ENCODE measurements at regions not wholly inside any gene's neighbourhood (a gene's known extent, or its start where the extent isn't known, plus 50 kb on each side); places are given as distances from the start of the nearest gene placed in this dataset.
"Not testable (repeated sequence)": the region's sequence is repeated elsewhere in the genome, so short reads cannot be mapped to it uniquely, and the experiment has no call there.

DNA sequence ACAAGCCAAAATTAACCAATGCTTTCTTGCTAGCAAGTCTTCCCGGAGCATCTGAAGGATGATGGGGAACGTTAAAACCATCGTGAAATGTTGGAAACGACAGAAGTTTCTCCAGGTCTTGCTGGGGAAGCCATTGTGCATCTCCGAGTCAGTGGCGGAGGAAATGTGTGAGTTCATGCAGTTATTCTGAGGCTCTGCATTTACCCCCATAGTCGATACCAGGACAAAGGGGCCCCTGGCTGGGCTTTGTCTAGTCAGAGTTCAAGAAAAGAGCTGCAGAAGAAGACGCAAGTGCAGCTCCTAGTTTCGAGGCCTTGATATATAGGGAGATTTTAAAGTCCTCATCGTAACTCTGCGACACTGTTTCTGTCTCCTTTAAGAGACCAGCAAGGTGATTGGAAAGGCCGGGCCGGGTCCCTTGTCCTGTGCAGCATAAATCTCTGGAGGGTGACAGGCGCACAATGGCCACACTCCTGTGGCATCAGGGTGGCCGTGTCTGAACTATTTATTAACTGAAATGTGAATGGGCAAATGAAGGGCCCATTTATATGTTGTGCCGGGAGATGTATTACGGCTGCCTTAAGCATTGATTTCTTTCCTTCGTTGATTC is 172.0 kb downstream of the TEX29 start:
- Histone ChIP-seq H3K9me3 (ENCODE audit: control insufficient read depth, low read depth, low read length) (no peaks in the 10 kb centered on the region), H3K4me3 (ENCODE audit: low read length) (no peak overlapping the region), H3K27ac (ENCODE audit: low read length) (no peak overlapping the region), H3K9ac (ENCODE audit: low read length) (no peak overlapping the region), H3K27me3 (ENCODE audit: control insufficient read depth, insufficient read depth, low read length) (no peaks in the 10 kb centered on the region), H3K36me3 (ENCODE audit: control insufficient read depth, low read depth, low read length) (no peaks in the 10 kb centered on the region), H3K4me1 (ENCODE audit: control insufficient read depth, low read depth, low read length) (no peaks in the 10 kb centered on the region)

DNA sequence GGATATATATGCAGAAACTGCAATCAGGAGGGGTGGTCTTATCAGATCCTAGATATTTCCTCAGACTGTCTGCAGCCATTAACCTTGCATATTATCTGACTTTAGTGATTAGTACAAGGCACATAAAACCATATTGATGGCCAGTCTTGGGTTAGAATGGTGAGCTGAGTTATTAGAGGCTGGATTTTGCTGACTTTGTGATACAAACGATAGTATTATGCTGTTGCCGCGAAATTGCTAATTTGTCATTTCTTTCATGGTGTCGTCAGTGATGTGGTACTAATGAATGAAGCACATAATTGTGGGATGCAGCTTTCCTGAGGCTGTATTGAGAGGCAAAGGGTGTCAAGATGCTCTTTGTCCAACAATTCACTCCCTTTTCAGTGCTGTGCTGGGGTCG is 172.5 kb downstream of the TEX29 start:
- Histone ChIP-seq H3K9ac (ENCODE audit: low read length) (no peak overlapping the region), H3K4me3 (ENCODE audit: low read length) (no peak overlapping the region), H3K27ac (ENCODE audit: low read length) (no peak overlapping the region), H3K9me3 (ENCODE audit: control insufficient read depth, low read depth, low read length) (no peaks in the 10 kb centered on the region), H3K4me1 (ENCODE audit: control insufficient read depth, low read depth, low read length) (no peaks in the 10 kb centered on the region), H3K36me3 (ENCODE audit: control insufficient read depth, low read depth, low read length) (no peaks in the 10 kb centered on the region), H3K27me3 (ENCODE audit: control insufficient read depth, insufficient read depth, low read length) (no peaks in the 10 kb centered on the region)

DNA sequence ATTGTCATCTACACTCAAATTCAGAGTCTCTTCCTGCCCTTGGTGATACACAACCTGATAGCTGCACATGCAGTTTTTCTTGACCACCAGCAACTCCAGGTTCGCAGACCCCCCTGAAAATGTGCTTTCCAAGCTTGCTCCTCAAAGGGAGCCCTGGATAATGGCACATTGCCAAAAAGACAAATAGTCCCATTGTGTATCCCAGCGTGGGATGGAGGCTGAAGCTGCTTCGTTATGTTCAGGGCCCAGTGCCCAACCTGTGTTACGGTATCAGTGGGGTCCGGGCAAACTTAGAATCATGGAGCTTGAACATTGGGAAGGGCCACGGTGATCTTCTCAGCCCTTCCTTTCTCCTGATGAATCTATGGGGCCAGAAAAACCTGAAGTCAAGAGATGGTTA is 173.0 kb downstream of the TEX29 start:
- Histone ChIP-seq H3K36me3 (ENCODE audit: control insufficient read depth, low read depth, low read length) (no peaks in the 10 kb centered on the region), H3K9ac (ENCODE audit: low read length) (no peak overlapping the region), H3K4me3 (ENCODE audit: low read length) (no peak overlapping the region), H3K27ac (ENCODE audit: low read length) (no peak overlapping the region), H3K27me3 (ENCODE audit: control insufficient read depth, insufficient read depth, low read length) (no peaks in the 10 kb centered on the region), H3K4me1 (ENCODE audit: control insufficient read depth, low read depth, low read length) (no peaks in the 10 kb centered on the region), H3K9me3 (ENCODE audit: control insufficient read depth, low read depth, low read length) (no peaks in the 10 kb centered on the region)

DNA sequence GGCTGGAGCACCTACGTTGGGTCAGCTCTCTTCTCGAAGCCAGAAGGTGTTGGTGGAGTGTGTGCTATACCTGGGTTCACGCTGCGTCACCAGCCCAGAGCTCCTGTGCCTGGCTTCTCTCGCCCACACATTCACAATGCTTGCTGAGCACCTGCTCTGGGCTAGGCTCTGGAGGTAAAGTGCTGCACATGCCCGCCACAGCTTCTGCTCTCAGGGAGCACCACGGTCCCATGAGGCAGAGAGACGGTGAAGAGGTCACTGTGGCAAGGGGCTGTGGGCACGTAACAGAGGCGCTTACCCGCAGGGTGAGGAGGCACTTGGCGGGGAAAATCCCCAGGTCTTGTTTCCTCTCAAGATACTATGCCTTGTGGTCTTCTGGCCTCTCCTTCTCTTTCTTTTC is 174.2 kb downstream of the TEX29 start:
- no peak overlapping the region for H3K27ac ChIP-seq (ENCODE audit: low read length)
- H3K9ac ChIP-seq (ENCODE audit: low read length), result no peak overlapping the region
- no peaks in the 10 kb centered on the region for H3K27me3 ChIP-seq (ENCODE audit: control insufficient read depth, insufficient read depth, low read length)
- no peaks in the 10 kb centered on the region for H3K36me3 ChIP-seq (ENCODE audit: control insufficient read depth, low read depth, low read length)
- H3K9me3 ChIP-seq (ENCODE audit: control insufficient read depth, low read depth, low read length), result no peaks in the 10 kb centered on the region
- no peak overlapping the region for H3K4me3 ChIP-seq (ENCODE audit: low read length)
- no peaks in the 10 kb centered on the region for H3K4me1 ChIP-seq (ENCODE audit: control insufficient read depth, low read depth, low read length)

DNA sequence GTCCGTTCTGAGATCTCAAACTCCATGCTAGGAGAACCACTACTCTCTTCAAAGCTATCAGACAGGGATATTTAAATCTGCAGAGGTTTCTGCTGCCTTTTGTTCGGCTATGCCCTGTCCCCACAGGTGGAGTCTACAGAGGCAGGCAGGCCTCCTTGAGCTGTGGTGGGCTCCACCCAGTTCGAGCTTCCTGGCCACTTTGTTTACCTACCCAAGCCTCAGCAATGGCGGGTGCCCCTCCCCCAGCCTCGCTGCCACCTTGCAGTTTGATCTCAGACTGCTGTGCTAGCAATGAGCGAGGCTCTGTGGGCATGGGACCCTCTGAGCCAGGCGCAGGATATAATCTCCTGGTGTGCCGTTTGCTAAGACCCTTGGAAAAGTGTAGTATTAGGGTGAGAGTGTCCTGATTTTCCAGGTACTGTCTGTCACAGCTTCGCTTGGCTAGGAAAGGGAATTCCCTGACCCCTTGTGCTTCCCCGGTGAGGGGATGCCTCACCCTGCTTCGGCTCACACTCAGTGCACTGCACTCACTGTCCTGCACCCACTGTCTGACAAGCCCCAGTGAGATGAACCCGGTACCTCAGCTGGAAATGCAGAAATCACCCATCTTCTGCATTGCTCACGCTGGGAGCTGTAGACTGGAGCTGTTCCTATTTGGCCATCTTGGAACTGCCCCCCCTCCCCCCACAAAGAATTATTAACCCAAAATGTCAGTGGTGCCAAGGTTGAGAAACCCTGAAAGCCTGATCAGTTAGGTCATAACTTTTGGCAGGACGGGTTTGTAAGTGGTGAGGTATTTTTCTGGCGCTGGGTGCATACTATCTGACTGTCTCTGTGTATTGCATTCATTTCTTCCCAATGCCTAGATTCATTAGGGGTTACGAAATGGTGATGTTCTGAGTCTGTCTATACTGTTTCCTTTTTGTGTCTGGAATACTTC is 181.4 kb downstream of the TEX29 start:
- not testable (repeated sequence) for H3K27ac ChIP-seq (ENCODE audit: low read length); H3K4me1 ChIP-seq (ENCODE audit: control insufficient read depth, low read depth, low read length); H3K36me3 ChIP-seq (ENCODE audit: control insufficient read depth, low read depth, low read length); H3K9me3 ChIP-seq (ENCODE audit: control insufficient read depth, low read depth, low read length); H3K27me3 ChIP-seq (ENCODE audit: control insufficient read depth, insufficient read depth, low read length); H3K9ac ChIP-seq (ENCODE audit: low read length); H3K4me3 ChIP-seq (ENCODE audit: low read length)

DNA sequence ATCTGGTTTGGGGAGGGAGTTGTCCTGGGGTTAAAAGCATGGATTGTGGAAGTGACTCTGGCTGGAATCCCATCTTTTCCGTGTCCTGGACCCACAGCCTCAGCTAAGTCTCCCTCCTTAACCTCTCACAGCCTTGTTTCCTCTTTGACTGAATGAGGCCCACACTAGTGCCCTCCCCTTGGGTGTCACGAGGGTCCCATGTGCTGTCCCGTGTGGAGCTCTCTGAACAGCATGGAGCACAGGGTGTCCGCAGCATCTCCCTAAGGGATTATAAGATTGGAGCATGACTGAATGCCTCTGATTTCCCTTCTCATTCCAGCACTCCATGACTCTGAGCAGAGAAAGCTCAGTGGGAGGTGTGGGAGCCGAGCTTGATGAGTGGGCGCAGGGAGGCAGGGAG is 182.5 kb downstream of the TEX29 start:
- no peaks in the 10 kb centered on the region for H3K27me3 ChIP-seq (ENCODE audit: control insufficient read depth, insufficient read depth, low read length)
- H3K9me3 ChIP-seq (ENCODE audit: control insufficient read depth, low read depth, low read length), result no peaks in the 10 kb centered on the region
- no peak overlapping the region for H3K9ac ChIP-seq (ENCODE audit: low read length)
- no peaks in the 10 kb centered on the region for H3K4me1 ChIP-seq (ENCODE audit: control insufficient read depth, low read depth, low read length)
- no peaks in the 10 kb centered on the region for H3K36me3 ChIP-seq (ENCODE audit: control insufficient read depth, low read depth, low read length)
- H3K4me3 ChIP-seq (ENCODE audit: low read length), result no peak overlapping the region
- no peak overlapping the region for H3K27ac ChIP-seq (ENCODE audit: low read length)

DNA sequence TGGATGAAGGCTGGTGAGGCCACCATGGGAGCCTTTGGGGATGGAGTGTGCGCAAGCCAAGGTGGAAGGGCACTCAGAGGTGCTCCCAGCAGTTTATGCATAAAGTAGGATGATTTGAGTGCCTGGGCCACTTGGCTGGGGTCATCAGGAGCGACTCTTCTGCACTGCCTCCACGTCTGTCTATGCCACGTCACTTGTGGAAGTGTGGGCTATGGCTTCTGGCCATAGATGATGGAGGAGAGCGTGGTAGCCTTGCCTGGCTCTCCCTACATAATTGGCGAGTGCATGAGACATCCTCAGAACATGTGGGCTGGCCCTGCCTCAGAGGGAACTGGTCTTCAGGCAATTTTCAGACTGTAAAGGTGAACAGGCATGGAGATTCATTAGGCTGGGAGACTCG is 182.9 kb downstream of the TEX29 start:
- H3K9me3 ChIP-seq (ENCODE audit: control insufficient read depth, low read depth, low read length), result no peaks in the 10 kb centered on the region
- no peak overlapping the region for H3K4me3 ChIP-seq (ENCODE audit: low read length)
- H3K27me3 ChIP-seq (ENCODE audit: control insufficient read depth, insufficient read depth, low read length), result no peaks in the 10 kb centered on the region
- H3K27ac ChIP-seq (ENCODE audit: low read length), result no peak overlapping the region
- no peaks in the 10 kb centered on the region for H3K36me3 ChIP-seq (ENCODE audit: control insufficient read depth, low read depth, low read length)
- H3K4me1 ChIP-seq (ENCODE audit: control insufficient read depth, low read depth, low read length), result no peaks in the 10 kb centered on the region
- no peak overlapping the region for H3K9ac ChIP-seq (ENCODE audit: low read length)

DNA sequence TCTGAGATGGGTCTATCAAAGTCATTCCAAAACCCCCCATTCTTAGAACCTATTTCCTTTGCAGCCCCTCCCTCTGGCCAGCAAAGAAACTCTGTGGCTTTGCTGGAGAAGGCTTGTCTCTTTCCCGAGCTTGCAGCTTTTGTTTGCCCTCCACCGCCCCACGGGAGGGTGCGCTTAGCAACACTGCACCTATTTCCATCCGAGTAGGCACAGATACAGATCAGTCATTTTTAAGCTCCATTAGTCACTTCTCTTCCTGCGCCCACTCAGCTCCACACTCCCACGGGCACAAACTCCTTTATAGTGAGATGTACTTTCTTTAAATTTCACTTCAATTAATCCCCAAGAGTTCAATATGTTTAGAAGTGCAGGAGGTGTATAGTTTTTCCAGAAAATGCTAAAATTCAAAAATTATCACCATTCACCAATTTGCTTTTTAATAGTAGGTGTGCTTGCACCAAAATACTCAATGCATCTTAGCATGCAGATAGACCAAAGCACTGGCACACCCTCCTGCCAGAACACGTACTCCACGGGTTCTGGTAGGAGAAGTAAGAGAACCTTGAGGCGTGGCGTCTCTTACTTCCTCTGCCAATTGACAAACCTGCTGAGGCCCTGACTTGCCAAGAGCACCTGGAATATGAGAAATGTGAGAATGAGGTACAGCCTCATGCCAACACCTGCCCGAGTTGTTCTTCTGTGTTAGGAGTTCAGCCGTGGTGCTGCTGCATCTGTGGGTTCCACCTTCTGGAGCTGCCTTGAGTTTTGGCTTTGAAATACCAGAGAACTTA is 183.7 kb downstream of the TEX29 start:
- Histone ChIP-seq H3K36me3 (ENCODE audit: control insufficient read depth, low read depth, low read length) (no peaks in the 10 kb centered on the region), H3K27ac (ENCODE audit: low read length) (no peak overlapping the region), H3K4me1 (ENCODE audit: control insufficient read depth, low read depth, low read length) (no peaks in the 10 kb centered on the region), H3K4me3 (ENCODE audit: low read length) (no peak overlapping the region), H3K9ac (ENCODE audit: low read length) (no peak overlapping the region), H3K27me3 (ENCODE audit: control insufficient read depth, insufficient read depth, low read length) (no peaks in the 10 kb centered on the region), H3K9me3 (ENCODE audit: control insufficient read depth, low read depth, low read length) (no peaks in the 10 kb centered on the region)

DNA sequence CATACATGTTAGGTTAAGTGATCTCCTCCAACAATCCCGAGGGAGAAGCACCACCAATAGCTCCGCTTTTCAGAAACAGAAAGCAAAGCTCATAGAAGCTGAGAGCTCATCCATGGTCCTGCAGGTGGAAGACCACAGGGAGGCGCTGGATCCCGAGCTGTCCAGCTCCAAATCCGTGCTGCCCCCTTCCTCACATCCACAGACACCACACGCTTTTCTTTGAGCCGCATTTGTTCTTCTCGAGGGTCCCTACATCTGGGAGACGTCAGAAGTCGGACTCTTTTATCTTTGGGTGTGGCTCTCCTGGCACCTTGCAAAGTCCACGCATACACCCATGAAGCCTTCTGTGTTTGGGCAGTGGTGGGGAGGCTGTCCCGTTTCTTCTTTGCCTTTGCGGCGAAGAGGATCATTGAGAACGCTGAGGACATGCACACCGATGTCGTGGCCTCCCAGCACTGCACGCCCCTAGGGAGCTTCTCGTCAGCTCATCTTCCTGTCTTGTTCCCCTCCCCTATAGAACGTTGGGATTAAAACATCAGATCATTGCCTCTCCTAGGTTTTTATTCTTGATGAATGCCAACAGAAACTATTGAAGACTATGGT is 184.8 kb downstream of the TEX29 start:
- Histone ChIP-seq H3K4me3 (ENCODE audit: low read length) (no peak overlapping the region), H3K4me1 (ENCODE audit: control insufficient read depth, low read depth, low read length) (no peaks in the 10 kb centered on the region), H3K27ac (ENCODE audit: low read length) (no peak overlapping the region), H3K27me3 (ENCODE audit: control insufficient read depth, insufficient read depth, low read length) (no peaks in the 10 kb centered on the region), H3K36me3 (ENCODE audit: control insufficient read depth, low read depth, low read length) (no peaks in the 10 kb centered on the region), H3K9me3 (ENCODE audit: control insufficient read depth, low read depth, low read length) (no peaks in the 10 kb centered on the region), H3K9ac (ENCODE audit: low read length) (no peak overlapping the region)

DNA sequence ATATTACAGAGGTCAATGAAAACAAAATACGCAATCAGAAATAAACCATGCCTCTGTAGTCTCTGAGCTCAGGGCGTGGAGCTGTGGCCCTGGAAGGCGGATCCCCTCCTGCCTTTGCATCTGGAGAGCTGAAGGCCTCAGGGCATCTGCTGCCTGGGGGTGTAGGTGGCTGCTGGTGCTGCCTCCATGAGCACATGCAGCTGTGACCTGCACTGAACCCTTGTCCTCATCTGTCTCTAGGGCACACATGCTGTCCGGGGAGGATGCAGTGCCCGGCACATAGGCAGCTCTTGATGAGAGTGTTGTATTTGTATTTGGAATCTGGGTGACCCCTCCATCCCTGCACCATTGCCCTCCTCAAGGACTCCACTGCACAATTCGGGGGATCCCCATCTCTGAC is 185.7 kb downstream of the TEX29 start:
- Histone ChIP-seq H3K9me3 (ENCODE audit: control insufficient read depth, low read depth, low read length) (no peaks in the 10 kb centered on the region), H3K4me3 (ENCODE audit: low read length) (no peak overlapping the region), H3K4me1 (ENCODE audit: control insufficient read depth, low read depth, low read length) (no peaks in the 10 kb centered on the region), H3K27me3 (ENCODE audit: control insufficient read depth, insufficient read depth, low read length) (no peaks in the 10 kb centered on the region), H3K9ac (ENCODE audit: low read length) (no peak overlapping the region), H3K36me3 (ENCODE audit: control insufficient read depth, low read depth, low read length) (no peaks in the 10 kb centered on the region), H3K27ac (ENCODE audit: low read length) (no peak overlapping the region)

DNA sequence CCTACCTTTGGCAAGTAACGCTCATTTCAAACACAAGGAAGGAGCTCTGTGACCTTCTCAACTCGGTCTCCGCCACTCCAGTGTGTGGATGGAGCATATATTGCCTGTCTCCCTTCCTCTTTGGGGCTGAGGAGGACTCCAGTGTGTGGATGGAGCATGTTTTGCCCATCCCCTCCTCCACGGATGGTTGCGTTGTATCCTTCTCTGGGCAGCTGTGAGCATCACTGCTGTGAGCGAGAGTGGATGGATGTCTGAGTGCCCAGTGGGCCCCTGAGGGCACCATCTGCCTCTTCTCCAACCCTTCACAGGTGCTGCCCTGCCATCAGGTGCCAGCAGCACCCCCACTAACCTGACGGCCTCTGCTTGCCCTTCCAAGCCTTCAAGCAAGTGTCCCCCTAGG is 186.2 kb downstream of the TEX29 start:
- H3K27me3 ChIP-seq (ENCODE audit: control insufficient read depth, insufficient read depth, low read length), result no peaks in the 10 kb centered on the region
- no peaks in the 10 kb centered on the region for H3K36me3 ChIP-seq (ENCODE audit: control insufficient read depth, low read depth, low read length)
- H3K9ac ChIP-seq (ENCODE audit: low read length), result no peak overlapping the region
- H3K9me3 ChIP-seq (ENCODE audit: control insufficient read depth, low read depth, low read length), result no peaks in the 10 kb centered on the region
- H3K4me3 ChIP-seq (ENCODE audit: low read length), result no peak overlapping the region
- H3K4me1 ChIP-seq (ENCODE audit: control insufficient read depth, low read depth, low read length), result no peaks in the 10 kb centered on the region
- H3K27ac ChIP-seq (ENCODE audit: low read length), result no peak overlapping the region
